Right hindlimb (tissue), 1 donor: ENCODE measurements at regions not wholly inside any gene's neighbourhood (a gene's known extent, or its start where the extent isn't known, plus 50 kb on each side); places are given as distances from the start of the nearest gene placed in this dataset.
"Not testable (repeated sequence)": the region's sequence is repeated elsewhere in the genome, so short reads cannot be mapped to it uniquely, and the experiment has no call there.

Experiments
- DNase-seq: peaks from one replicate; pipeline ENCODE4 v3.0.0-alpha.2; 2018

DNA sequence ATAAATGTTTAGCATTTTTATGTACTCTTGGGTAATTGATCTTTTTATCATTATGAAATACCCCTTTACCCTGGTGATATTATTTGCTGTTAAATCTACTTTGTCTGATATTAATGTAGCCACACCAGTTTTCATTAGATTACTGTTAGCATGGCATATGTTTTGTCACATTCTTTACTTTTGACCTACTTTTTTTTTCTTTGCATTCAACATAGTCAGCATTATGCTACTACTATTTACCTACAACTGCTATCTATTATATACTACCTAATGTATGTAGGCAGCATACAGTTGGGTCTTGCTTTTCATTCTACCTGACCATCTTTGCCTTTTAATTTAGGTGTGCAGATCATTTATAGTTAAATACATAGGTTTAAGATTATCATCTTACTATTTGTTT lies 1429.6 kb upstream of the ALCAM start:
- DNase-seq, result no peak

DNA sequence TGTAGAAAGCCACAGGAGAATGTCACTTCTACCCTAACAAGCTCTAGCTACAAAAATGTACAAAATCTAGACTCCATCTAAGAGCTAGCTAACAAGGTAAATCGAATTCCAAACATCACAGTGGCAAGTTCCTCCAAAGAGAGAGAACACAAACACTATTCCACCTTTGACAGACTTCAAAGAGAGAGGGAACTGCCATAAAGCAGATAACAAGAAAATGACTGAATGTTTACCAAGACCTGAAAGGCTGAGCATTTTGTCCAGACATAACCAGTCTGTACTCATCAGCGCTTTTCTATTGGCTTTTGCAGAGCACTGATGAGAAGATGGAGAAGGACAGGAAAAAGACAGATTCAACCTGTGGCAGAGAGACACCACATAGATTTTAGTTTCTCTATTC lies 1419.6 kb upstream of the ALCAM start:
- no peak for DNase-seq

DNA sequence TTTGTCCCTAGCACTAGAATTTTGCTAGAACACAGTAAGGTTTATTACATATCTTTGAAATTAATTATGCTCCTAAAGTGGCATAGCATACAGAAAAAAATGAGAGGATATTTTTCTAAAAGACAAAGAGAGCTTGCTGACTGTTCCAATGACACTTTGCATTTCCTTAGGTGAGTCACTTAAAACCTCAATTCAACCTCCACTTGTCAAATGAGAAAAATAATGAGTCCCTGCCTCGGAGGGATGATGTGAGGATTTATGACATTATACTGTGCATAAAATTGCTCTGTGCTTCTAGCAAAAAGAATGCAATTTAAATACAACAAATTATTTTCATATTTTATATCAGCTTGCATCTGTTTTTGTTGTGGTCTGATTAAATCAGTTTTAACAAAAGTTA lies 1417.0 kb upstream of the ALCAM start:
- no peak for DNase-seq

DNA sequence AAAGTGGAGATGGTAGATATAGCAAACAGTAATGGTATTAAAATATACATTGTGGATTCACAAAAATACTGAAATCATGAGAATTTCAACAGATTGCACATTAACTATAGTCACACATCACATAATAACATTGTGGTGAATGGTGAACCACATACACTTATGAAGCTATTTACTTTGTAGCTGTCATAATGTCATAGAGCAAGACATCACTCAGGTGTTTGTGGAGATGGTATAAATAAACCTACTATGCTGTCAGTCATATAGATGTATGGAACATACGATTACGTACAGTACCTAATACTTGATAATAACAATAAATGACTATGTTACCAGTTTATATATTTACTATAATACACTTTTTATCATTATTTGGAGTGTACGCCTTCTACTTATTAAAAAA lies 1416.0 kb upstream of the ALCAM start:
- DNase-seq, result no peak

DNA sequence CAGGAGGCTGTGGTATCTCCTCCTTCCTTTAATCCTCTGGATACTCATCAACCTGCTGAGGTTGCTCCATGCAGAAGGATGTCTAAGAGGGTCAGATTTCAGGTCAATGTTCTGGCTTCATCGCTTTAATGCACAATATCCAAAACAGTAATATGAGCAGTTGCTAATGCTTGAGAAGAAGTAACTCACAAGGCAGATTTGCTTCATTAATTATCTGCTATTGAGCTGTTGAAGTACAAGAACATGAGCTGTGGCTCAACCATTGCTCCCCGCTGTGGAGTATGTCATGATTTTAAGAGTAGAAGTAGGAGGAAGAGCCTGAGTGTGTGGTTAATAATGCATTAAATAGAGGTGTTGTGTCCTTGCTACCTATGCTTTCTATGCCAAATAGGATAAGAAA lies 1412.9 kb upstream of the ALCAM start:
- DNase-seq, result no peak

DNA sequence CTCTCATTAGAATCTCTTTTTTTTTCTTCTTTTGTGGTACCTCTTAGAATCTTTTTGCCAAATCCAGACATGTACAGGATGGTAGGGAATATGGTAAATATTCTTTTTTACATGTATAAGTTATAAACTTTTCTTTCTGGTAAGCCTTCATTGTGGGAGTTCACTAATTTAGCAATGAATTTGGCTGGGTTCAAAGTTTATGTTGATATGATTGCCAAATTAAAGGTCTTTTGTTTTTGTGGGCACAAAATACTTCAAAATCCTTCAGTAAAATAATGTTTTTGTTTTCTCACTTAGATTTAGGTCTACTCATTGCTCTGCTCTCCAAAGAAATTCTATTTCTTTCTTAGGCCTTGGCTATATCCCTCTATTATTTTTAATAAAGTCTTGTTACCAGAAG lies 1405.9 kb upstream of the ALCAM start:
- no peak for DNase-seq

DNA sequence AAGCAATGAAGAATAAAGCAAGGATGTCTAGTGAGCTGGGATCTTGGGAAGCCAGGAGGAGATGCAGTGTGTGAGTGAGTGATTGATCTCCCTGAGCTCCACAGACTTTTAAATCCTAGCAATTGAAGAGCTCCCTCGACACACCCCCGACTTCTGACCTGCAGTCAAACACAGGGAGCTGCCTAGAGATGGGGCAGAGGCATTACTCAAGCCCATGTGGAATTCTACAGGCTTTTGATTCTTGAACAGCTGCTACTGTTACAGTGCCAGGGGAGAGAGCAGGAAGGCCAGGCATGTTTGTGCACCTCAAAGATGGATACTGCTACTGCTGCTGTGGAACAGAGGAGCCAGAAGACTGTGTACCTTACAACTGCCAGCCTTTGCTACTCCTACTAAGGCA lies 1403.1 kb upstream of the ALCAM start:
- no peak for DNase-seq

DNA sequence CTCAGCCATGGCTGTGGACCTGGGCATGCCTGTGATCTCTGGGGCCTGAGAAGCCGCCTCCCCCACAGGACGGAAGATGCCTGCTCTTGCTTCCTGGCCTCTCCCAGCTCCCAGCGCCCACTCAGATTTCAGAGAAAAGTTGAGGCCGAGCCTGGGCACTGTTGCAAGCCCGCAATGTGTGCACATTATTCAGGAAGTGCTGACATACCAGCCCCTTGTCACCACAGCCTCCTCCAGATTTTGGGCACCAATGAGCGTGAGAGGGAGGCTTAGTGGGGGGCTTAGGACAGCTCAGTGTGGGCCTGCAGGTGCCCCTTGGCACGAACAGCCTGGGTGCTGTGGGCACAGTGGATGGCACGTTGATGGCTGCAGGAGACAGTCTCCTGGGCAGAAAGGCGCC lies 1400.9 kb upstream of the ALCAM start:
- no peak for DNase-seq

DNA sequence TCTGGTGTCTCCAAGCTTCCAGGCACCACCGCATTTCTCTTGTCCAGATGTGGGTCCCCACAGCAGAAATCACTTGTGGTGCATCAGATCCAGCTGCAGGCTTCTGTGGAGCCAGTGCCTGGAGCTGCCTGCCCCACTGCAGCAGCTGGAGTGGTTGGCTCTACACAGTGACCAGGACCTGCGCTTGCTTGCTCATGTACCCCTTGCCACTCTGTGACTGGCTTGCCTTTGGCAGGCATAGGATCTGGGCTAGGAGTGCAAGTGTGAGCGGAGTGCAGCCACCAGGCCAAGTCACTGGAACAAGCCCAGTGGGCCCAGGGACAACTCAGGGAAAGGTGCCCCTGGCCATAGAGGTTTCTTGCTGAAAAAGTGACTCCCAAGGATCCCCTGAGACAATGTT lies 1400.0 kb upstream of the ALCAM start:
- DNase-seq, result no peak

DNA sequence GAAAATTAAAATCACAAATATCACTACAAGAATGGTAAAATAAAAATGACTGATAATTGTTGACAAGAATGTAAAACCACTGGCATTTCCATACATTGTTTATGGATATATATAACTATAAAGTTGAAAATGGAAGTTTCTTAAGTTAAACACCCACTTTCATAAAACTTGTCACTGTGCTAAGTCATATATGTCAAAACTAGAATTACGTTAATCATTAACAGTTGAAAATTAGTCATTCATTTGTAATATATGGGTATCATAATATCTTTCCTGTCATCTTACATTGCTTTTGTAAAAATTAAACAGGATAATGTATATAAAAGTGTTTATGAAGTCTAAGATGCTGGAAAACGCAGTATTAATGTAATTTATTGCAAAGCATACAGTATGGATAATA lies 1398.6 kb upstream of the ALCAM start:
- no peak for DNase-seq

DNA sequence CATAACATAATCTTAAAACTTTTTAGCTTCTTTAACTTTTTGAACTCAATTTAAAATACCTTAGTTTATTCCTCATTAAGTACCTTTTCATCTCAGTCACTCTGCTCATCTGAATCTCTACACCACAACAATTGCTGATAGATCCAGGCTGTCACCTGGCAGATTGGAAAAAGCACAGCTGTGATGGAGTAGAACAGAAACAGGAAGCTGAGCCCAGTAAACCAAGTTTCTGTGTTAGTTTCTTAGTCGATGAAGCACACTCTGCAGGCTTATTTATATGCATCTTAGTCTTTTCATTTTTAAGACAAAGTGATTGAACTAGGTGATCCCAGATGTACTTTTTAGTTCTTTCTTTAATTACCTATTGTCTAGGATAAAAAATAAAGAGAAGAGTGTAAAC lies 1398.0 kb upstream of the ALCAM start:
- no peak for DNase-seq

DNA sequence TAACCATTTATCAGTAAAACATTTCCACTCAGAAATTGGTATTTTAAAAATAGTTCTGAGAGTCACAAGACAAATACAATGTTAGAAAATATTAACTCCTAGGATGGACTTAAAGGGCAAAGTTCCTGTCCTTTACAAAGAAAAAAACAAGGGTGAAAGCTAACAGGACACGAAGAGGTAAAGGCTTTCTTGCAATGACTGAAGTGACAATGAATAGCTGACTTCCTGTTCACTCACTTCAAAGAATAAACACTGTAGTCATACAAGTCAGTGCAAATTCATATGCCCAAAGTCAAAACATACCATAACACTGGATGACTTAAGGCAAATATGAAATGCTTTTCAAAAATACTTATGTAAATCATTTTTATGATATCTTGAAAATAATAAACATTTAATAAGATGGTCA lies 1389.8 kb upstream of the ALCAM start:
- DNase-seq, result no peak

DNA sequence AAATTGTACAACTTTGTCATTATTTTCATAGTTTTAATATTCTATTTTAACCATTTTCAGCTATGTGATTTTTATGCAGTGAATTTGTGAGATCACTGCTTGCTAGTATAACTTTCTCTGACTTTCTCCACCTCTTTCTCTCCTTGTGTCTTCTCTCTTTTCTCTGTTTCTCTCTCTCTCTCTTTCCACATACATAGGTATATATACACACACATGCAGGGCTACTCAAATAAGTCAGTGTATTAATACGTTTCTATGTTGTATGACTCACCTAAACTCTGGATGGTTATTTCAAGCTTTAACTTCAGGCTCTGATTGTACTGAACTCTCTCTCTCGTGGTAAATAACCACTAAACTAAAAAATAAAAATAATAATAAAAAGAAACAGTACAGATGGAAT lies 1389.3 kb upstream of the ALCAM start:
- DNase-seq, result no peak

DNA sequence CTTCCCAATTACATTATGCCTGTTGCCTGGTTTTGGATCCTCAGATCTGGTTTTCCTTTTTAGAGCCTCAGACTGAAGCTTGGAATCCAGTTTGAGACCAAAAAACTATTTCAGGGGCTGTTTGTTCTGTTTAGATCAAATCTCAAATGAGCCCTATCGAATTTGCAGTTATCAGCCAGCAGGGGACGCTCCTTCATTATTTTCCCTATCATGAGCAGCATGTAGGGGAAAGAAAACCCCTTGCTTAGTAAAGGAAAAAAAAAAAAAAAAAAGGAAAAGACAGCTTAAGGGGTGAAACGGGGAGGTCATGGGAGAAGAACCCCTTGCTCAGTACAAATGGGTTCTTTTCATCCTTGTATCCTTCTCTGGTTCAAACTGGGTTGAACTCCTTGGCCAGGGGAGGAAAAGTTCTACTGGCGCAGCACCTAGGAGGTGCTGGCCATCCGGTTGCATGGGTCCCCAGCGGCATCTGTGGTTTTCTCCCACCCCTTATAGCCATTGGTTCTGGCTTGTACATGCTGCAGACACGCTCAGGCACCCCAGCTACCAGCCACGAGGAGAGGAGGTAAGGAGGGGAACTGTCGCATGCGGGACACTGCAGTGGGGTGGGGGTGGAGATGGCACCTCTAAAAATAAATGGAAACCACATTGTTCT lies 1375.1 kb upstream of the ALCAM start:
- DNase-seq, result no peak

DNA sequence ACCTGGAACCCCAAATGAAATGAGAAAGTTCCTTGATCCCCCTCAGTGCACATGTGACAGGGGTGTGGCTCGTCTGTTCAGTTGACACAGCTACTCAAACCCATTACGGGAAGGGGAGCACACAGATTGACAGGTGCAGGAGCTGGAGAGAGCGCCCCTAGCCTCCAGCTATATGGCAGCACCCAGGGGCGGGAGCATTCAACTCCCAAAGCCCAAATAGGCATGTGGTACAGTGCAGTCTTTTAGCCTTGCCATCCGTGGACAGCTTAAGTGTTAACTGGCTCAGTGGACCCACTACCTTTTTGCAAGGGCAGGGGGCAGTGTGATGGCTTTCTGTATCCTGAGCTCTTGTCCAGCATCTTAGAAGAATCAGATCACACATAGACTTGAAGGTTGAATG lies 1374.2 kb upstream of the ALCAM start:
- no peak for DNase-seq

DNA sequence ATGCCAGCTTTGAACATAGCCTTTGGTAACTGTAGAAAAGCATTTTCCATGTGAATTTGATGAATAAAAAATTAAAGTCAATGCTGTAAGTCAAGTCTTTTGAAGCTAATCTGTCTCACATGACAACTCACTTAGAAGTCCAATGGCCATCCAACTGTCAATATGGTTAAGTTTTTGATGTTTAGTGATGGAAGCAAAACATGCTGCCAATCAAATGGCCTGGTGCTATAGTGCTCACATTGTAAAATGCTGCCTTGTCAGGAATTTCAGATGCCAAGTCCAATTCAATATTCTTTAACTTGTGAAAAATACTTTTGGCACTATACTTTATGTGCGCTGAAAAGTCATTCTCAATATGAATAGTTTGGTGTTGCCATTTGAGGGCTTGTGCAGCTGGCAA lies 1361.8 kb upstream of the ALCAM start:
- DNase-seq, result no peak

DNA sequence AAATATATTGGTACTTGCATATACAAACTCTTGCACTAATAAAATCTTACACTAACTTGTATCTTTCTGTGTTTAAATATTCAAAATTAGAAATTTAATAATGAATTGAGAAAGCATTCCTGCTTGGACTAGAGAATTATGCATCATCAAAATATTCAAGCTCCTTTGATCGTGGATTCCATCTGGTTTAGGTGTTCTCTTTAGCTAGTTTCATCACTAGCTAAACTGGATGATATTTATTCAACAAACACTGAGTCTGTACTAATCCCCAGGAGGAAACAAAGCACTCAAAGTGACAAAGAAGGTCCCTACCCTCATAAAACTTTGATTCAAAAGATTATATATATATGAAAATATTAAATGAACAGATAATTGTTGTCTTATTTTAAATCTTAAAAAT lies 1360.9 kb upstream of the ALCAM start:
- DNase-seq, result no peak

DNA sequence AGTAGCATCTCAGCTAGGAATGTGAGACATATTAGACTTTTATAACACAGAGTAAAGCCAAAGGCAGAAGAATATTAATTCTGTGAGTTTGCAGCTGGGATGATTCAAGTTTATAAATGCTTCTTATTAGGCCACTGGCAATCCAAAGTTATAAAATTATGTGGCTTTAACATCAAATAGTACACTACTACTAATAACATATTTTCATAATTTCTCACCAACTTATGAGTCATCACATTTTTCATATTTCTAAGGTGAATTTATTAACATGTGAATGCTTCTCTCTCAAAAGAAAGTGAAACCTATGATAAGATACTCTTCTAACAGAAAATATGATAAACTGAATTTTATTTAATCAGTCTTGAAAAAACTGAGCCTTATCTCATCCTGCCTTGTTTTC lies 1348.2 kb upstream of the ALCAM start:
- no peak for DNase-seq

DNA sequence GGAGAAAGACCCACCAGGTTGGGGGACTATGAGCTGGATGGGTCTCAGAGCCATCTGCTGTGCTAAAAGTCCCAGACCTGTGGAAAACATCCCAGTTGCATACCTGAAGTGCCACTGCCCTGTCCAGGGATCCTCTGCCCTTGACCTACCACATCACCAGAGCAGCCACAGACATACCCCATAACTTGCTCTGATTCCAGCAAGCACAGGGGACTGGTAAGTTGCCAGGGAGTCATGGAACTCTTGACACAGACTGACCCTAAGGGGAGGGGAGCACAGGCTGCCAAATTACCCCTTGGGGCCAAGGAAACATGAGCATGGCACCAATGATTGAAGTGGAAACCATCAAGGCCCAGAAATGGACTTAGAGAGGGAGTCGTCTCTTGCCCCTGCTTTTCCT lies 1335.1 kb upstream of the ALCAM start:
- no peak for DNase-seq

DNA sequence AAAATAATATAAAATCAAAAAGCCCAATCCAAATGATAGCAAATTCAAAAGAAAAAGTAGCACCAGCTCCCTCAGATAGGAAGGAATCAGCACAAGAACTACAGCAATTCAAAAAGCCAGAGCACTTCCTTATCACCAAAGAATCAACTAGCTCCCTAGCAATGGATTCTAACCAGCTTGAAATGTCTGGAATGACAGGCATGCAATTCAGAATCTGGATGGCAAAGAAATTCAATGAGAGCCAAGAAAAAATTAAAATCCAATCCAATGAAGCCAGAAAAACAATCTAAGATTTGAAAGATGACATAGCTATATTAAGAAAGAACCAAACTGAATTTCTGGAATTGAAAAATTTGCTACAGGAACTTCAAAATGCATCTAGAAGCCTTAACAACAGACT lies 1334.4 kb upstream of the ALCAM start:
- DNase-seq, result no peak

DNA sequence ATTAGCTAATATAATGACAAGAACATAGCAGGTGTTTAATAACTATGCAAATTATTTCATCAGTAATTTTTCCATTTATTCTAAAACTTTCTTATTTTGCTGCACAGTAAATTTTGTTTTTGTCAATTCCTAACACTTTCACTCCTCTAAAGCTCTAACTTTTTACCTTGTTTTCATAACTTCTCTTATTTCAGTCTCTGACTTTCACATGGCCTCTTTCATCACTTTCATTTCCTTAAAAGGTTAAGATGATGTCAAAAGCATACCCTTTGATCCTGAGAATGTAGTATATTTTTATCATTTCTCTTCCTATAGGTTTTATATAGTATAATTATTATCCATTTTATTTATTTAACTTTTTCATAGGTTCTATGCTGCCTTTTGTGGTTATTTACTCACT lies 1325.8 kb upstream of the ALCAM start:
- no peak for DNase-seq

DNA sequence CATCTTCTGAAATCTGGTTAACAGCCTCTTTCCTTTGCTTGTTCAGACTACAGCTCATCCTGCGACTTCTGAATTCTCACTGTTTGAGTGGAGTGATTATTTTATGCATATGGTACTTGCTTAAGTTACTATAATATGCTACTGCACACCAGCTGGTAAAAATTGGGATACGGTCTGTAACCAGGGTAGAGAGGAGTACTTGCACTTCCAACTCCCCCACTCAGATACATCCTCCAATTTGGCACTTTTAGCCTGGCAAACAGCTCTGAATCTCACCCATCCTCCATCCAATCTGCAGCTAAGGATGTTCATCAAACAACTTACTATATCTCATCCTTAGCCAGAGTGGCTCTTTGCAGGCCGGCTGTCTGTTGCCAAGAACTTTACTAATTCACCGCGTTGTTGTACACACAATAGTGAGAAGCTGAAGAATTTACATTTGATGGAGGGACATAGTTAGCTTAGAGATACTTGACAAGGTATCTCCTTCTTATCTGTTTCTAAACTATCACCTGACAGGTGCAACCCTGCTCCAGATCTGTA lies 1323.6 kb upstream of the ALCAM start:
- DNase-seq, result not testable (repeated sequence)

DNA sequence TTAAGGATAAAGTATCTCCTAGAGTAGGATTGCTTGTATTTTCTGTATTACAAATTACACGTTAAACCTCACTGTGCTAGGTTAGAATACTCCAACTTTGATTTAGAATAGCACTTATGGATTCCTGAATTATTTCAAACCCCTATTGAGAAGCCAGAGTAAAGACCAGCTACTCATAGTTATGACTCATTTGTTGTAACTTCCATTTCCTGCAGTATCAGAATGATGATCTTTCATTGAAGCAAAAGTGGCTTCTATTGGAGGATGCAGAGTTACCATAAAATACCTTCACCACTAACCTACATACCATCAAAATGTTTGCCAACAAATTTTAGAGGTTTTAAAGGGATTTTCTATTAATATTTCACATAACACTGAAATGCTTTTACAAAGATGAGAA lies 1322.7 kb upstream of the ALCAM start:
- DNase-seq, result no peak

DNA sequence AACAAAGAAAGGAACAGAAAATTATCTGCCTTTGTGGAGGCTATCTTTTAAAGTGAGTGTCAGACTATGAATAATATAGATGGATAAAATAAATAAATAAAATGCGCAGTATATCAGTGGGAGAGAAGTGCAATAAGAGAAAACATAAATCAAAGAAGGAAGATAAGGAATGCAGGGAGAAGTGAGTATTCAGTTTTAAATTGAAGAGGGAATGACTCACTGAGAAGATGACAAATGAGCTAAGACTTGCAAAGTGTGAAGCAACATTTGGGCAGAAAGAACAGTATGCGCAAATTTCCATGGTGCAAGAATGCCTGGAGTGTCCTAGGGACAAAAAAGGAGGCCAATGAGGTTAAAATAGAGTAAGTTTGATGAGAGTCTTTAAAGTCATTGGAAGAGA lies 1300.1 kb upstream of the ALCAM start:
- no peak for DNase-seq

DNA sequence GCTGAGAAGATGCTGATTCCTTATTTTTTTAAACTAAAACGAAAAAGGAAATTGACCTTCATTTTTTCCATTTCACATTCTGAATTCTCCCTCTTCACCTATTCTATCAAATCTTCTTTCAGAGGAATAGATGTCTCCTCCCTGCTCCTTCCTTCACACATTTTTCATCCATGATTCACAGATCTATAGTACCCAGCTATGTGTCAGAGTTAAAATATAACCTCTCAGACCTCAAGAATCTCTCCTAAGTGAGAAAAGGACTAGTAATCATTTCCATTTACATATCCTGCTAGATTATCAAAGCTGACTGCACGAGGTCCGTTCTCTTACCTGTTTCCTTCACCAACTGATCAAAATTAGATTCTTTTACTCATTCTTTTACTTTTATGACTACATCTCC lies 1297.6 kb upstream of the ALCAM start:
- DNase-seq, result no peak

DNA sequence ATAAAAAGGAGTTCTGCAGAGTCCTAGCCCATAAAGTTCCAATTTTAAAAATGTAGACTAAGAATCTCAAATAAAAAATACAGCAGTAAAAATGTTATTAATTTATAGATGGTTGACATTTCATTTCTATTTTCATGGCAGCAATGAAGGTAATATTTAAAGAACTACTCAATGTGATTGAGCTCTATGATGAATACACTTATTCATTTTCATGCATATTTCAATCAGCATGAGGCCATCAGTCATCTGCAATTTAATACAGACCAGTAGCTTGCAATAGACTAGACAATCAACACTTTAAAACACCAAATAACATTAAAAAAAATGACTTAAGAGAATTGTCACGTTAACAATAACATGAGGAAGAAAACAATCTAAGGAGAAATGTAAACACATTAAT lies 1295.8 kb upstream of the ALCAM start:
- DNase-seq, result no peak
